Body of pancreas (tissue), 4 donors: ENCODE measurements at regions not wholly inside any gene's neighbourhood (a gene's known extent, or its start where the extent isn't known, plus 50 kb on each side); places are given as distances from the start of the nearest gene placed in this dataset.

ENCODE experiments used
- ATAC-seq: fragments of 150-250 bp; one replicate; pipeline ENCODE4 v1.9.1; 2016
- DNase-seq, 4 donors: peaks; one replicate each; pipeline ENCODE4 v3.0.0-alpha.2; 2019
- H3K27ac ChIP-seq, 4 donors: fragments of 200-600 bp; sonication (generic); 1 replicate in 3 of 4; 2 replicates in 1 of 4; pipeline versions ENCODE4 v1.5.1 to v1.6.1; 2016 to 2019; ENCODE audit warnings: mild to moderate bottlenecking in 1 of 4, mixed read lengths in 1 of 4, moderate library complexity in 1 of 4
- H3K27me3 ChIP-seq, 2 donors: fragments of 200-600 bp; sonication (generic); one replicate each; pipeline ENCODE4 v1.6.0; 2016; ENCODE audit warnings: mild to moderate bottlenecking in 1 of 2
- H3K36me3 ChIP-seq, 2 donors: fragments of 200-600 bp; sonication (generic); replicated peaks in 1 of 2; 2 replicates each; pipeline ENCODE4 v1.5.1; 2016; ENCODE audit warnings: low read depth in 2 of 2; ENCODE audit not compliant: insufficient read depth in 1 of 2
- H3K4me1 ChIP-seq: fragments of 200-600 bp; sonication (generic); one replicate; pipeline ENCODE4 v1.6.0; 2016
- H3K4me3 ChIP-seq, 2 donors: fragments of 200-600 bp; sonication (generic); 1 replicate in 1 of 2; 2 replicates in 1 of 2; pipeline ENCODE4 v1.5.1; 2016 to 2019
- H3K9me3 ChIP-seq, 3 donors: fragments of 200-600 bp; sonication (generic); 1 replicate in 2 of 3; 2 replicates in 1 of 3; pipeline ENCODE4 v1.5.1; 2016
- CTCF ChIP-seq, 7 experiments: fragments of 450-650 bp in 4 of 7; fragments of 200-600 bp in 3 of 7; sonication (generic) in 3 of 7; IDR thresholded peaks; one replicate each; pipeline ENCODE4 v1.5.1; 2016 to 2019; ENCODE audit warnings: antibody characterized with exemption in 7 of 7
- POLR2A ChIP-seq, 3 donors: fragments of 450-650 bp; IDR thresholded peaks; one replicate each; pipeline ENCODE4 v1.6.1; 2016; ENCODE audit warnings: antibody characterized with exemption in 3 of 3, mild to moderate bottlenecking in 2 of 3
- WGBS, 2 donors: methylation state at CpG; one replicate each; pipeline ENCODE4 v1.1.5; 2017; 5-methylcytosine and 5-hydroxymethylcytosine counted together
- intact Hi-C: fragments of 100-400 bp; cut with DNase I; formaldehyde crosslinking; loops from one replicate; pipeline ENCODE4 v1.15.1; 2023

DNA sequence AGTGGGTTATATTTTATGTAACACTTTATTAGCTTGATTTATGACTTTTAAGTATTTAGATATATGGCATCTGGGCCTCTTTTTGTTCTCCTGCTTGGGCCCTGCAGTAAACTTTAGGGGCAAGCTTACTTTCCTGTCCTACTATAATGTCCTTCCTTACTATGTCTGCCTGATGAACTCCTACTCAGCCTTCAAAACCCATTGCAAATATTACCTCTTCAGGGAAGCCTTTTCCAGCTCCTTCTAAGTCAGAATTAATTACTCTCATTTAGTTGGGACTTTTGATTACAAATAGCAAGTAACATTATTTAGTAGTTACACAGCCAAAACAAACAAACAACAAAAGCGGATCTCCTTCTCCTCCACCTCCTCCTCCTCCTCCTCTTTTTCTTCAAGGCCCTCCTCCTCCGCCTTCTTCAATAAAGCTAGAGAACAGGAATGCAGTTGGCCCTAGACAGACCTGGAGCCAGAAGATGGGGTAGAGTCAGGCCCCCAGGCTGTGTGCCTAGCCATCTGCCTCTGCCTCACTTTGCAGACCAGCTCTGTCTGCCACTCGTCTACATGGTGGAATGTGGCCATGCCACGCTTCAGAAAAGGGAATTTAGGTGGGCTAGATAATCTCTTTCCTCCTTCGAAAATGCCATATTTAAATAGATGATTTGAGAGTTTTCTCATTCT is 301.2 kb downstream of the SP3 start:
- no peak overlapping the region for H3K4me3 ChIP-seq
- no peak for ATAC-seq
- H3K27ac ChIP-seq, result no peak overlapping the region
- no peaks in the 10 kb centered on the region for H3K36me3 ChIP-seq
- no peak for TF ChIP-seq POLR2A (IDR thresholded peaks at IDR 0.05)
- no peak for TF ChIP-seq CTCF (IDR thresholded peaks at IDR 0.05)
- no peaks in the 10 kb centered on the region for H3K9me3 ChIP-seq
- intact Hi-C loops, result no loop called here
- no peaks in the 10 kb centered on the region for H3K4me1 ChIP-seq
- WGBS, 2 donors, result 84 to 85% methylated on average over 5 of the region's 5 CpGs
- no peak for DNase-seq
- H3K27me3 ChIP-seq, result no peaks in the 10 kb centered on the region

DNA sequence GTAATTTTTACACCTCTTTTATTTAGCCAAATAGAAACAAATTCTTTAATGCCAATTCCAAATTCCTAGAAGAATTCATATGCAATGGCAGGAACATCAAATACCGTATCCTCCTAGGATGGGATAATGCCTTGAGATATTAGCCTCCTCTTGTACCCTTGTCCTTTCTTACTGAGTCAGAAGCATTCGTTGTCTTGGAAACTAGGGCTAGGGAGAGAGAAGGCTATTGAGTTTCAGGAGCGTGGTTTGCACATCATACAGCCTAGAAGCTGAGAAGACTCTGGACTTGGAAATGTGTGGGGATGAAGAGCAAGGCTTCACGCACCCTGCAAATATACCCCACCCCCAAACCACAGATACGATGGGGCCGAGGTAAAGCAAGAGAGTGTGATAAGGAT is 300.7 kb downstream of the SP3 start:
- H3K4me1 ChIP-seq, result no peaks in the 10 kb centered on the region
- H3K9me3 ChIP-seq, result no peaks in the 10 kb centered on the region
- WGBS, 2 donors, result 68 to 74% methylated on average over 6 of the region's 6 CpGs
- H3K27me3 ChIP-seq, result no peaks in the 10 kb centered on the region
- H3K36me3 ChIP-seq, result no peaks in the 10 kb centered on the region
- no peak for DNase-seq
- ATAC-seq, result no peak
- no peak overlapping the region for H3K4me3 ChIP-seq
- TF ChIP-seq CTCF (IDR thresholded peaks at IDR 0.05) (no peak), POLR2A (IDR thresholded peaks at IDR 0.05) (no peak)
- H3K27ac ChIP-seq, result no peak overlapping the region
- intact Hi-C loops, result no loop called here

DNA sequence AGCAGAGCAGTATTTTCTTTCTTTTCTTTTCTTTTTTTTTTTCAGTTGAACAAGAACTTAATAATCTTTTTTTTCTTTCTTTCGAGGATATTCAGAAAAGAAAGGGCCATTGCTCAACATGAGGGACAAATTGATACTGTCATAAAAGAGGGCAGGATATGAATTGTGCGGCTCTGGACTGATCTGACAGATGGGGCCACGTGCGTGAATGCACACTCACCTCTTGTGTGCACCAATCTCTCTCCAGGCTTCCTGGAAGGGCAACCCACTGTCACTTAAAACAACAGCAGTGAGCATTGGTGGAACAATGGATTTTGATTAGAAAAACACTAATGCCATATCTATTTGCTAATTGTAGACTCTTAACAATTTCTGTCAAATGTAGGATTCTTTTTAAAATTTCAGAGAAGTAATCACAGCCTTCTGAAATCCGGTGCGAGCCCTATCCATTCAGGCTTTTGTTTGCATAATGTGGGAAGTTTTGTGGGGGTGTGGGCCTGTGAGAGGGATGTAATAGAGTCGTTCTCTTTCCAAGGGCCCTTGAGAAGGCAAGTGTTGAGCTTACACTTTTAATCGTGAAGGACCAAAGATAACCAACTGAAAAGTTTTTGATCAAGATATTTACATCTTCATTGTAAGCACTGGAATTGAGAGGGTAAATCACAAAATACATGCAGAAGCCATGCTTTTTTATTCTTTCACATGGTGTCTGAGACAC is 298.8 kb downstream of the SP3 start:
- WGBS, 2 donors, result 71 to 72% methylated on average over 8 of the region's 8 CpGs
- Histone ChIP-seq H3K27ac (no peak overlapping the region), H3K9me3 (no peaks in the 10 kb centered on the region), H3K27me3 (no peaks in the 10 kb centered on the region), H3K4me3 (no peak overlapping the region), H3K4me1 (no peaks in the 10 kb centered on the region), H3K36me3 (no peaks in the 10 kb centered on the region)
- no peak for ATAC-seq
- DNase-seq, result no peak
- intact Hi-C loops, result no loop called here
- TF ChIP-seq CTCF (IDR thresholded peaks at IDR 0.05) (no peak), POLR2A (IDR thresholded peaks at IDR 0.05) (no peak)

DNA sequence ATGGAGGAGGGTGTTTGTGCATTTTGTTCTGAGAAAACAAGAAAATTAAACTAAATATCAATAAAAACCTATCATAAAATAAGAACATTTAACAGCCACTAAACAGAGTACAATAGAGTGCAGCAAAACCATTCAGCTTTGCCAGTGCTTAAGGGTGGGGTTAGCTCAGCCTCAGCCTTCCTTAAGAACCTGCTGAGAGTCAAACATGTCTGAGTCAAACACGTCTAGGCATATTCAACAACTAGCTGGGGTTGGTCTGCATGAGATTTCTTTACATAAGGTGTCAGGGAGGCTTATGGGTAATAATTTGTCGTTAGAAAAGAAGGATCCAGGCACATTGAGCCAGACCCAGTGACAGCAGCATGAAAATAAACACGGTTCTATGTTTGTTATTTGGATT is 298.2 kb downstream of the SP3 start:
- intact Hi-C loops, result no loop called here
- Histone ChIP-seq H3K36me3 (no peaks in the 10 kb centered on the region), H3K9me3 (no peaks in the 10 kb centered on the region), H3K4me3 (no peak overlapping the region), H3K27me3 (no peaks in the 10 kb centered on the region), H3K4me1 (no peaks in the 10 kb centered on the region), H3K27ac (no peak overlapping the region)
- DNase-seq (no peak), ATAC-seq (no peak)
- TF ChIP-seq CTCF (IDR thresholded peaks at IDR 0.05), result no peak
- TF ChIP-seq POLR2A (IDR thresholded peaks at IDR 0.05), result no peak
- WGBS, 2 donors, result 52 to 78% methylated on average over 3 of the region's 3 CpGs

- DNase-seq, result no peak
- 88 to 98% methylated on average over 2 of the region's 2 CpGs for WGBS, 2 donors
- no peak overlapping the region for H3K4me3 ChIP-seq
- intact Hi-C loops, result no loop called here
- no peaks in the 10 kb centered on the region for H3K36me3 ChIP-seq
- H3K27ac ChIP-seq, result no peak overlapping the region
- no peaks in the 10 kb centered on the region for H3K4me1 ChIP-seq
- H3K9me3 ChIP-seq, result no peaks in the 10 kb centered on the region
- ATAC-seq, result no peak
- H3K27me3 ChIP-seq, result no peaks in the 10 kb centered on the region
- TF ChIP-seq CTCF (IDR thresholded peaks at IDR 0.05) (peak in 1 of 7 experiments; percentile 23), POLR2A (IDR thresholded peaks at IDR 0.05) (no peak)
Measured at GRCh38 chr2:173667415-173667814, 297.8 kb downstream of the SP3 start.
